ENCODE measurements at regions not wholly inside any gene's neighbourhood (a gene's known extent, or its start where the extent isn't known, plus 50 kb on each side); places are given as distances from the start of the nearest gene placed in this dataset.

DNA sequence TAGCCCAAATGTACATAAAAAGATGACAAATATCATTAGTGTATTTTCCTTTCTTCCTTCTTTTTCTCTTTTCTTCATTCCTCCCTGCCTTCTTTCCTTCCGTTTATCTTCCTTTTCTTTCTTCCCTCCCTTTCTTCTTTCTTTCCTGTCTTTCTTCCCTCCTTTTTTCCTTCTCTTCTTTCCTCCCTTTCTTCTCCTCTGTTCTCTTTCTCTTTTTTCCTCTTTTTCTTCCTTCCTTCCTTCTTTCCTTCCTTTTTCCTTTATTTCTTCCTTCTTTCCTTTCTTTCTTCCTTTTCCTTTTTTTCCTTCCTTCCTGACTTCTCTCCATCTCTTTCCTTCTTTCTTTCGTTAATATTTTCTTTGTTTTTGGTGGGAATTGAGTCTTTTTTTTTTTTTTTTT, 256.9 kb upstream of the CNTNAP5 start:
- ChIA-PET CTCF (no interaction called here), POLR2A (no interaction called here)
- no peaks in the 10 kb centered on the region; the same call in 1 of the 2 replicates for H3K9me3 ChIP-seq
- H4K20me1 ChIP-seq (ENCODE audit: insufficient read depth): no peaks in the 10 kb centered on the region
- no peak for TF ChIP-seq EZH2phosphoT487 (IDR thresholded peaks at IDR 0.05; ENCODE audit: borderline replicate concordance, low read depth)
- no peak for TF ChIP-seq JUND (IDR thresholded peaks at IDR 0.05)
- no peak for TF ChIP-seq IRF3 (IDR thresholded peaks at IDR 0.05; ENCODE audit: low read depth, low read length)
- TF ChIP-seq GATA2 (CRISPR knock-in tag; IDR thresholded peaks at IDR 0.05): no peak
- TF ChIP-seq, protein P1, sequence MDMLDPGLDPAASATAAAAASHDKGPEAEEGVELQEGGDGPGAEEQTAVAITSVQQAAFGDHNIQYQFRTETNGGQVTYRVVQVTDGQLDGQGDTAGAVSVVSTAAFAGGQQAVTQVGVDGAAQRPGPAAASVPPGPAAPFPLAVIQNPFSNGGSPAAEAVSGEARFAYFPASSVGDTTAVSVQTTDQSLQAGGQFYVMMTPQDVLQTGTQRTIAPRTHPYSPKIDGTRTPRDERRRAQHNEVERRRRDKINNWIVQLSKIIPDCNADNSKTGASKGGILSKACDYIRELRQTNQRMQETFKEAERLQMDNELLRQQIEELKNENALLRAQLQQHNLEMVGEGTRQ (IDR thresholded peaks at IDR 0.05; ENCODE audit: borderline replicate concordance, low read depth, low read length): no peak
- no peak for TF ChIP-seq MAX (IDR thresholded peaks at IDR 0.05; ENCODE audit: low read depth)
- no peak for TF ChIP-seq RXRA (IDR thresholded peaks at IDR 0.05; ENCODE audit: borderline replicate concordance, low read depth)
- TF ChIP-seq, protein P2, sequence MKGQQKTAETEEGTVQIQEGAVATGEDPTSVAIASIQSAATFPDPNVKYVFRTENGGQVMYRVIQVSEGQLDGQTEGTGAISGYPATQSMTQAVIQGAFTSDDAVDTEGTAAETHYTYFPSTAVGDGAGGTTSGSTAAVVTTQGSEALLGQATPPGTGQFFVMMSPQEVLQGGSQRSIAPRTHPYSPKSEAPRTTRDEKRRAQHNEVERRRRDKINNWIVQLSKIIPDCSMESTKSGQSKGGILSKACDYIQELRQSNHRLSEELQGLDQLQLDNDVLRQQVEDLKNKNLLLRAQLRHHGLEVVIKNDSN (IDR thresholded peaks at IDR 0.05; ENCODE audit: borderline replicate concordance, low read depth): no peak
- no peak for TF ChIP-seq GABPA (IDR thresholded peaks at IDR 0.05; ENCODE audit: low read depth)
- TF ChIP-seq FOXJ3 (CRISPR knock-in tag; IDR thresholded peaks at IDR 0.05): no peak
- no peak for TF ChIP-seq FOSL2 (IDR thresholded peaks at IDR 0.05; ENCODE audit: borderline replicate concordance, low read depth)
- TF ChIP-seq, protein P3, sequence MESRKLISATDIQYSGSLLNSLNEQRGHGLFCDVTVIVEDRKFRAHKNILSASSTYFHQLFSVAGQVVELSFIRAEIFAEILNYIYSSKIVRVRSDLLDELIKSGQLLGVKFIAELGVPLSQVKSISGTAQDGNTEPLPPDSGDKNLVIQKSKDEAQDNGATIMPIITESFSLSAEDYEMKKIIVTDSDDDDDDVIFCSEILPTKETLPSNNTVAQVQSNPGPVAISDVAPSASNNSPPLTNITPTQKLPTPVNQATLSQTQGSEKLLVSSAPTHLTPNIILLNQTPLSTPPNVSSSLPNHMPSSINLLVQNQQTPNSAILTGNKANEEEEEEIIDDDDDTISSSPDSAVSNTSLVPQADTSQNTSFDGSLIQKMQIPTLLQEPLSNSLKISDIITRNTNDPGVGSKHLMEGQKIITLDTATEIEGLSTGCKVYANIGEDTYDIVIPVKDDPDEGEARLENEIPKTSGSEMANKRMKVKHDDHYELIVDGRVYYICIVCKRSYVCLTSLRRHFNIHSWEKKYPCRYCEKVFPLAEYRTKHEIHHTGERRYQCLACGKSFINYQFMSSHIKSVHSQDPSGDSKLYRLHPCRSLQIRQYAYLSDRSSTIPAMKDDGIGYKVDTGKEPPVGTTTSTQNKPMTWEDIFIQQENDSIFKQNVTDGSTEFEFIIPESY (IDR thresholded peaks at IDR 0.05; ENCODE audit: borderline replicate concordance, low read depth): no peak
- TF ChIP-seq NRF1 (IDR thresholded peaks at IDR 0.05; ENCODE audit: low read depth, low read length): no peak
- TF ChIP-seq RAD21 (IDR thresholded peaks at IDR 0.05; ENCODE audit: low read length): no peak
- TF ChIP-seq MXI1 (IDR thresholded peaks at IDR 0.05; ENCODE audit: low read depth, low read length): no peak
- WGBS (ENCODE audit: low lambda C conversion rate): 26% methylated on average over 2 of the region's 2 CpGs
- DNase-seq: no peak
- no peak overlapping the region for H2AFZ ChIP-seq (ENCODE audit: low read depth)
- no peaks in the 10 kb centered on the region for H3K79me2 ChIP-seq (ENCODE audit: insufficient read depth)
- no peak overlapping the region for H3K27ac ChIP-seq (ENCODE audit: low read depth in 2 of 2, low read length in 1 of 2)
- no peaks in the 10 kb centered on the region for H3K4me1 ChIP-seq (ENCODE audit: control insufficient read depth in 1 of 2, insufficient read depth in 2 of 2, low read depth in 1 of 2, low read length in 1 of 2)
- H3K9ac ChIP-seq: no peak overlapping the region
- H3F3A ChIP-seq (replicated peaks; ENCODE audit: insufficient read depth): no peaks in the 10 kb centered on the region
- no peak overlapping the region for H3K4me3 ChIP-seq (ENCODE audit: low read depth in 2 of 2, low read length in 1 of 2)
- no peaks in the 10 kb centered on the region for H3K9me2 ChIP-seq
- no peak overlapping the region for H3K4me2 ChIP-seq
- no peaks in the 10 kb centered on the region for H3K27me3 ChIP-seq (ENCODE audit: insufficient read depth)
- H3K36me3 ChIP-seq (replicated peaks in 1 of 2; ENCODE audit: control insufficient read depth in 1 of 2, insufficient read depth in 2 of 2, low read length in 1 of 2): no peaks in the 10 kb centered on the region

Data from SK-N-SH (cell line).